Effector memory CD4-positive, alpha-beta T cell (primary cell): ENCODE measurements at regions not wholly inside any gene's neighbourhood (a gene's known extent, or its start where the extent isn't known, plus 50 kb on each side); places are given as distances from the start of the nearest gene placed in this dataset.

Experiments used
- DNase-seq, 3 donors: peaks; one replicate each; pipeline ENCODE4 v3.0.0-alpha.2; 2020
- H3K27ac ChIP-seq: 2 replicates; pipeline ENCODE4 v1.7.0; 2013; ENCODE audit warnings: mild to moderate bottlenecking, low read length, moderate library complexity; ENCODE audit not compliant: insufficient read depth, poor library complexity, severe bottlenecking
- H3K27me3 ChIP-seq: replicated peaks from 2 replicates; pipeline ENCODE4 v1.7.0; 2013; ENCODE audit warnings: mild to moderate bottlenecking, low read length; ENCODE audit not compliant: insufficient read depth, control insufficient read depth, poor library complexity, severe bottlenecking
- H3K36me3 ChIP-seq: 2 replicates; pipeline ENCODE4 v1.7.0; 2013; ENCODE audit warnings: mild to moderate bottlenecking, low read length, moderate library complexity; ENCODE audit not compliant: control insufficient read depth, insufficient read depth
- H3K4me1 ChIP-seq: 2 replicates; pipeline ENCODE4 v1.7.0; 2013; ENCODE audit warnings: low read length, mild to moderate bottlenecking; ENCODE audit not compliant: control insufficient read depth, insufficient read depth, poor library complexity, severe bottlenecking
- H3K4me3 ChIP-seq: 2 replicates; pipeline ENCODE4 v1.7.0; 2013; ENCODE audit warnings: low read length, low read depth, mild to moderate bottlenecking; ENCODE audit not compliant: insufficient read depth, poor library complexity, severe bottlenecking
- H3K9me3 ChIP-seq: 2 replicates; pipeline ENCODE4 v1.7.0; 2013; ENCODE audit warnings: mild to moderate bottlenecking, low read length, moderate library complexity; ENCODE audit not compliant: control insufficient read depth

DNA sequence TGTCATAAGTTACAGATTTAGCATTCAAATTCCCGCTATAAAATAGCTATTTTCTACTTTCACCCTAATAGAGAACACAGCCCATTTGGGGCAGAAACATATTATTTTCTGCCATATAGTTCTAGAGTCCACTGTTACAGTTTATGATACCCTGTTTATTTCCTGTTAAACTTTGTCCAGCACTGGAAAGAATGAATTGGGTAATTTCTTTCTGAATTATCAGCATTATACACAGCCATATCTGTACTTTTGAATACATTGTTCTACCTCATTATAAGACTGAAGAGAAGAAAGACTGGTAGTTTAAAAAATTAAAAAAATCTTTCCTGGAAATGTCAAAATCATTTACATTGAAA lies 332.1 kb downstream of the DIRAS2 start:
- H3K9me3 ChIP-seq: no peaks in the 10 kb centered on the region
- H3K4me1 ChIP-seq: no peaks in the 10 kb centered on the region
- H3K4me3 ChIP-seq: no peak overlapping the region
- no peak overlapping the region for H3K27ac ChIP-seq
- H3K36me3 ChIP-seq: no peaks in the 10 kb centered on the region
- peaks cover 2% of the 10 kb centered on the region for H3K27me3 ChIP-seq
- no peak for DNase-seq

DNA sequence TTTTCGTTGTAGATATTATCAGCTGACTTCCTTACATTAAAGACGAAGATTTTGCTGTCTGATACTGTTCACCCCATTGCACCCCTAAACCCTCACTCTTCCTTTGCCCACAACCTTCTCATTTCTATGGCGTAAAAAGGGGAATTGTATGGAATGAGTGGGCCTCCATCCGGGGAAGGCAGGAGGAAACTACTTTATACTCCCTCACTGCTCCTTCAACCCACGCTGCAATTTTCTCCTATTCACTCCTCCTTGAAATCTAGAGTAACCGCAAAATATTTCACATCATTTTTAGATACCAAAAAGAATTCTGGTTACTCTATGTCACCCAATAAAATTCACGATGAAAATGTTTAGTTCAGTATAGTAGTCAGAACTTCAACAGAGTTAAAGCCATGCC lies 330.8 kb downstream of the DIRAS2 start:
- H3K36me3 ChIP-seq: no peaks in the 10 kb centered on the region
- no peak overlapping the region for H3K27ac ChIP-seq
- H3K27me3 ChIP-seq: peaks cover 2% of the 10 kb centered on the region
- no peaks in the 10 kb centered on the region for H3K4me1 ChIP-seq
- DNase-seq: no peak
- H3K9me3 ChIP-seq: no peaks in the 10 kb centered on the region
- H3K4me3 ChIP-seq: no peak overlapping the region

DNA sequence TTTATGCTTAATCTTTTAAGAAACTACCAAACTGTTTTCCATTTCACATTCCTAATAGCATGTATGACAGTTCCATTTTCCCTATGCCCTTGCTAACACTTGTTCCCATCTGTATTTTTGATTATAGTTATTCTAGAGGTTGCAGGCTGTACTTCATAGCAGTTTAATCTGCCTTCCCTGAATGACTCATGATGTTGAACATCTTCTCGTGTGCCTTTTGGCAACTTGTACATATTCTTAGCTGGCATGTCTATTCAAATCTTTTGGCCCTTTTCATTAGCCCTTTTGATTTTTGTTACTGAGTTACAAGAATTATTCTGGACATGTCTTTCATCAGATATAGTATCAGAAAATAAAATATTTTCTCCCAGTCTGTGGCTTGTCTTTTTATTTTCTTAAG lies 320.3 kb downstream of the DIRAS2 start:
- Histone ChIP-seq H3K27me3 (no peaks in the 10 kb centered on the region), H3K36me3 (no peaks in the 10 kb centered on the region), H3K9me3 (no peaks in the 10 kb centered on the region), H3K4me3 (no peak overlapping the region), H3K4me1 (no peaks in the 10 kb centered on the region), H3K27ac (no peak overlapping the region)
- DNase-seq: no peak

DNA sequence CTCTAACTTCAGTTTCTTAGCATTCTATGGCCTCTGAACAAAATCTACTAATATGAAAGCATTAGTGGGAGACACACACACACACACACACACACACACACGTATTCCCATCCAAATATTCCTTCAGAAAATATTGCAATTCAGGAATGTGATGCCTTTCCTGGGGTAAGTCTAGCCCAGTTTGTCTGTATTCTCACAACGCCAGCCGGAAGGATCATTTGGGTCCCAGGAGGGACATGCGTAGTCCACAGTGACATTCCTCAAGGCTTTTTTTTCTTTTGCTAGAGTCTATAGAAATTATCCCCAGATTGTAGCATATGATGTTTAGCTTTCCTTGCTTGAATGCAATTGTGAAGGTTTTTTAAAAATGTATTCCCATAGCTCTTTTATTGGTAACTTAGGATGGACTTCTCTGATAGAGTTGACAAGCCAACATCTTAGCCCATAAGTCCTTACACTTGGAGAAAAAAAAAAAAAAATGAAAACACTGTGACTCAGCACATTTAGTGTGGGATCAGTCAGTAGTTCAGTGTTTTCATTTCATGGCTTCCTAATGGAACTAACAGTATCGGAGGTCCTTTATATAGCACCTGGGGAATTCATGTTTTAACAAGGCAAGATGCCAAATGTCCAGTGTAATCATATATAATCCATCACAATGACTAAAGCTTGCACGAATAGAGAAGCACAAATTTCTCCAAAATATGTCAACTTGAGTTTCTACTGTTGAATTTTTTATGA lies 316.5 kb downstream of the DIRAS2 start:
- Histone ChIP-seq H3K4me3 (no peak overlapping the region), H3K27ac (no peak overlapping the region), H3K4me1 (no peaks in the 10 kb centered on the region), H3K9me3 (no peaks in the 10 kb centered on the region), H3K36me3 (no peaks in the 10 kb centered on the region), H3K27me3 (no peaks in the 10 kb centered on the region)
- DNase-seq: no peak

DNA sequence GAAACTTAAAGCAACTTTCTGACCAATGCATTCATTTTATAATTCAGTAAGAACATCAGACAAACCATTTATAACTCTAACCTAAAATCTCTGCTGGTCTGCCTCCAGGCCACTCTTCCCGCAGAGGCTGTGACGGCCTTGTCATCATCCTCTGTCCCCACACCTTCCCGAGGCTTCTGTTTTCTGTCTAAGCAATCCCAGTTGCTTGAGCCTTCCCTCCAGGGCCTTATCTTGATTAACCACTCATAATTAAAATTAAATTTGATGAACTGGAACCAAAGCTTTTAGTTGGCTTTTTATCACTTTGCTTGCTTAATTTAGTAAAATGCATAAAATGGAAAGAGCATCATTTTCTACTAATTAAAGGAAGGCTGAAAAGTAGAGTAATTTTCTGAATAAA lies 312.4 kb downstream of the DIRAS2 start:
- Histone ChIP-seq H3K4me3 (no peak overlapping the region), H3K27me3 (peaks cover 5% of the 10 kb centered on the region), H3K4me1 (no peaks in the 10 kb centered on the region), H3K36me3 (no peaks in the 10 kb centered on the region), H3K9me3 (no peaks in the 10 kb centered on the region), H3K27ac (no peak overlapping the region)
- DNase-seq: no peak

DNA sequence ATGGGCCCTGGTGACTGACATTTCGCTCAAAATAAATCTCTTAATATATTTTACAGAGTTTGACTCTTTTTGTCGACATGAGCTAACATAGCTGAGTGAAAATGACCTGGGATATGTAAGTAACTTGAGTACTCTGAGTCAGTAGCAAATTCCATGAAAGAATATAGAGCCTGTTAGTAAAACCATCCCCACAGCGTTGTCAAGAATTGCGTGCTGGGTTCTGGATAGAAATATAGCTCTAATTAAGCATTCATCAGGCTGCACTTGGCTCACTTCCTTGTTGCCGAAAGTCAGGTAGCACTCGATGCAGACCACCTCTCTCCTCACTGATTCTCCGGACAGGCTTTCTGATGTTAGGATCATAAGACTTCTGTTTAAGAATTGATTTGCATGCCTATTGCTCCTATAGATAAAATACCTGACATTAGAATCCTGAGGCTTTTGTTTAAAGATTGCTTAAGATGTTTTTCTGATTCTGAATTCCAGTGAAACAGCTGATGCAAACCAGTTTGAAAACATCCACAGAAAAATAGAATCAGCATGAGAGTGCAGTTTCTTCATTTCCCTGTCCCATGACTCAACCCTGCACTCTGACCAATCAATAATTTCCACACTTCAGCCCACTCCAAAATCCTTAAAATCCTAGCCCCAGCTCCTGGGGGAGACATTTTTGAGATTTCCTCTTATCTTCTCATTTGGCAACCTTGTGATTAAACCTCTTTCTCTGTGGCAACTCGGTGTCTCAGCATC lies 310.6 kb downstream of the DIRAS2 start:
- Histone ChIP-seq H3K36me3 (no peaks in the 10 kb centered on the region), H3K4me3 (no peak overlapping the region), H3K27ac (no peak overlapping the region), H3K9me3 (no peaks in the 10 kb centered on the region), H3K4me1 (no peaks in the 10 kb centered on the region), H3K27me3 (peaks cover 5% of the 10 kb centered on the region)
- DNase-seq: no peak

DNA sequence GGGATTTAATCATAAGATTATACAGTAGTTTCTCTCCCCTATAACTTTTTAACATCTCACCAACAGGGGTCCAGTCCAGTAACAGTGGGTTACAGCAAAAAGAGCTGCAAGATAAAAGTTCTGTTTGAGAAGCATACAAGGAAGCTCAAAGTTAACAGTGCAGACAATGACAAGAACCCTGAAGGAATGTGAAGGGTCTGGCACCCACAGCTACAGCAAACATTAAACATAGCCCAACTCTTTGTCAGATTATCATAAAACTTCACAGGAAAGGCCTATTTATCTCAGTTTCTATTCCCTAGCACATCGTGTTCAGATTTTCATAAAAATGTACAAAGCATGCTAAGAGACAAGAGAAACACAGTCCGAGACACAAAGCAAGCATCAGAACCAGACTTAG lies 309.4 kb downstream of the DIRAS2 start:
- Histone ChIP-seq H3K4me1 (no peaks in the 10 kb centered on the region), H3K4me3 (no peak overlapping the region), H3K27me3 (peaks cover 5% of the 10 kb centered on the region), H3K9me3 (no peaks in the 10 kb centered on the region), H3K27ac (no peak overlapping the region), H3K36me3 (no peaks in the 10 kb centered on the region)
- DNase-seq: no peak

DNA sequence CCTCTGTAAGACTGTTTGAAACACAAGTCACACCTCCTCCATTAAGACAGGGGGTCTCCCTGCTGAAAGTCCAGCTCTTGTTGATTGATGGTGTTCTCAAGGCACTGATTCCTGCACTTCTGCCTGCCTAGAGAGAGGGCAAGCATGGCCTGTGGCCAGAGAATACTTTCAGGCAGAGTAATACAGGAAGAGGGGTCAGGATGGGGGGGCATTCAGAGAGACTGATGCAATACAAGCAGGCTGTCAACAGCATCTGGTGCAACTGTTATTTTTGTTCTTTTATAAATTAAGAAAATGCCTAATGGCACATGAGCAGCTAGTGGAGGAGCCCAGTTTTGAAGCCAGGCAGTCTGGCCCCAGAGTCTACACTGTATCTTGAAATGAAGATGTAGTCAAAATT lies 302.2 kb downstream of the DIRAS2 start:
- no peaks in the 10 kb centered on the region for H3K36me3 ChIP-seq
- H3K4me1 ChIP-seq: no peaks in the 10 kb centered on the region
- DNase-seq: no peak
- no peak overlapping the region for H3K4me3 ChIP-seq
- no peaks in the 10 kb centered on the region for H3K9me3 ChIP-seq
- H3K27me3 ChIP-seq: no peaks in the 10 kb centered on the region
- no peak overlapping the region for H3K27ac ChIP-seq

DNA sequence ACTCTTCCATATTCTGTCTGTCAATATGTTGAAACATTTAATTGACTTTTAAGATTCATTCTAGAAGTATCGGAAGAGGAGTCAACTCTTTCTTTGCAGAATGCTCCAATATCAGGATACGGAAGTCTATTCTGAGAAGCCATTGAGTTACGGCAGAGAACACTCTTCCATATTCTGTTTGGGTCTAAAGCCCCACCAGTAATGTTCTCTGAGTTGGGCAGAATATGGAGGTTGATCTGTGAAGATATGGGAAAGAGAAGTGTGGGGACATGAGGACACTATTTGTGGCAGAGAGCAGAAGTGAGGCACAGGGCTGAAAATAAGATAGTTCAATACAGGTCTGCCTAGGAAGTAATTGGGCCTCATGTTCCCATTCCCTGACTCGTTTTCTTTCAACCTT lies 300.0 kb downstream of the DIRAS2 start:
- no peak for DNase-seq
- Histone ChIP-seq H3K36me3 (no peaks in the 10 kb centered on the region), H3K4me3 (no peak overlapping the region), H3K4me1 (no peaks in the 10 kb centered on the region), H3K27ac (no peak overlapping the region), H3K27me3 (no peaks in the 10 kb centered on the region), H3K9me3 (no peaks in the 10 kb centered on the region)

DNA sequence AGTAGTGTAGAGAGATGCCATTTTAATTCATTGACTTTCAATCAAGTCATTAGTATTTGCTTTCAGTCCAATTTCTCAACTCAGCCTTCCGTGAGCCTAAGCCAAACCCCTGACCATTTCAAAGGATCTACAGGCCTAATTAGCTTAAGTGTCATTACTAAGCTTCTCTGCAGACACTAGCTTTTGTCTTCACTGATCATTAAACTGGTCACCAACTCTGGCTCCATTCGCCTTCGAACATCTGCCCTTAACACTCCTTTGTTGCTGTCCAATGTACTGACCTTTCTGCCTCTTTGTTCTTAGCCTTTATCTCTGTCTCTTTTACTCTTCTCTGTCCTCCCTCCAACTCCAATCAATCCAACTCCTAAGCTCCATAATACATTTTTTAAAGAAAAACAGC lies 299.3 kb downstream of the DIRAS2 start:
- H3K27ac ChIP-seq: no peak overlapping the region

More for the DNA sequence above, 299.3 kb downstream of the DIRAS2 start:
- no peak overlapping the region for H3K4me3 ChIP-seq
- H3K36me3 ChIP-seq: no peaks in the 10 kb centered on the region
- DNase-seq: no peak
- H3K4me1 ChIP-seq: no peaks in the 10 kb centered on the region
- no peaks in the 10 kb centered on the region for H3K9me3 ChIP-seq
- H3K27me3 ChIP-seq: no peaks in the 10 kb centered on the region
